ENCODE measurements at regions not wholly inside any gene's neighbourhood (a gene's known extent, or its start where the extent isn't known, plus 50 kb on each side); places are given as distances from the start of the nearest gene placed in this dataset.

DNA sequence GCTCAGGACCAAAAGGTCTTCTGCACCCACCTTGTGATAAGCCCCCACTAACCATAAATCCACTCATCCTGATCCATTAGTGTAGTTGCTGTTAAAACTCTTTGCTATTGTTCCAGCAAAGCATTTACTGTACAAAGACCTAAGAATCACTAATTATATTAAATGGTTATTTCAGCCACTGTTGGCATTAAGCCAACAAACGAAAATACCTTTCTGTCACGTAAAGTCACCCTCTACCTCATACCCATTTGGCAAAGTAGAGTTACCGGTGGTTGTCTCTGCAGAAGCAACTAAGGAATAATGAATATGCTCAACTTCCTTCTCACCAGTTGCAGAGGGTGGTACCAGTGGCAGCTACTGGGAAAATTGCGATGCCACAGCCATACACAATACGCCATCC lies 224.5 kb downstream of the SP3 start:
- DNase-seq = no peak

- no peak for DNase-seq
These were observed 223.4 kb downstream of the SP3 start for GRCh38 chr2:173741759-173742158.

- no peak for DNase-seq
These were observed 218.1 kb downstream of the SP3 start for GRCh38 chr2:173747035-173747434.

DNA sequence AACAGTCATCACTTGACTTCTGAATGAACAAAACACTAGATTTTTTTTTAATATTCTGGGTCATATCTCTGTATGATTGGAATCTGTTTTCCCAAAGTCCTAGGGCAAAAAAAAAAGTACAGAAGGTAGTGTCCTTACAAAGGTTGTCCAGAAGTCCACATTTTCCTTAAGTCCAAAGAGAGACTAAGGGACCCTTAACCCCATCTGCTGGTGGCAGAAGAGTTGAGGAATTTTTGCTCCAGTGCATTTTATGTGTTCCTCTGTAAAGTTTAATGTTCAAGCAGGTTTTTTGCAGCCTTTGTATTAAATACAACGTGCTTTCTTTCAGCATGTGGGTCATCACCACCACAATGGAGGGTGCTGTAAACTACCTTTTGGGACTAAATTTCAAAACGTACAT lies 215.9 kb downstream of the SP3 start:
- DNase-seq = no peak

- no peak for DNase-seq
These were observed 214.8 kb downstream of the SP3 start for GRCh38 chr2:173750353-173750801.

GRCh38 chr2:173750831-173751230 lies 214.3 kb downstream of the SP3 start:
- DNase-seq = no peak

- DNase-seq = no peak
These were observed 213.8 kb downstream of the SP3 start for GRCh38 chr2:173751245-173751975.

DNA sequence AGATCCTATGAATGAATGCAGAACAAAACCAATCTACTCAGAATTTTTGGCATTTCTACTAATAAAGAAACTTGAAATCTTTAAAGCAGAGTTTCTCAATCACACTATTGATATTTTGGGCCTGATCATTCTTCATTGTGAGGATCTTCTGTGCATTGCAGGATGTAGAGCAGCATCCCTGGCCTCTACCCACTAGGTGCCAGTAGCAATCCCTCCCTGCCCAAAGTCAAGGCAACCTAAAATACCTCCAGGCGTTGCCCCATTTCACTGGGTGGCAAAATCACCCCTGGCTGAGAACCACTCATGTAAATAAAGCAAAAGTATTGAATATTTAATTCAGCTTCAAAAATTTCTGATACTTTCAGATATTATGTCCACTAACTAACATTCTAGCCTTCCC lies 213.0 kb downstream of the SP3 start:
- no peak for DNase-seq

- no peak for DNase-seq
These were observed 211.7 kb downstream of the SP3 start for GRCh38 chr2:173753441-173753840.

- no peak for DNase-seq
These were observed 211.0 kb downstream of the SP3 start for GRCh38 chr2:173754165-173754564.

DNA sequence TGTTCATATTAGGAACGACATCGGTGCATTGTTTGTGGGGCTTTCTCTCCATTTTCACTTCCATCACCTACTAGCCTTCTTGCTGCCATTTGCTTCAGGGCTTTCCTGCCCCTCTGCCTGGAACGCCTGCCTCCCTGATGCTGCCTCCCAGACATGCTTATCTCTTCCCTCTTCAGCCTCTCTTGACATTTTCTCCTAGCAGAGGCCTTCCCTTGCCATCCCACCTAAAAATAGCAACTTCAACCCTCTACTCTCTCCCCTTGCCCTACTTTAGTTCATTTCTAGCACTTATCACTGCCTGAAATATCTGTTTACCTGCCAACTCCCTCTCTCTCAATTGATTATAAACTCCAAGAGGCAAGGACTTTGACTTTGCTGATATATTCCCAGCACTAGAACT lies 210.3 kb downstream of the SP3 start:
- DNase-seq = no peak

GRCh38 chr2:173755798-173756197 lies 209.4 kb downstream of the SP3 start:
- DNase-seq = no peak

- DNase-seq = no peak
These were observed 205.2 kb downstream of the SP3 start for GRCh38 chr2:173759959-173760358.

- no peak for DNase-seq
These were observed 204.6 kb downstream of the SP3 start for GRCh38 chr2:173760553-173760952.

GRCh38 chr2:173761603-173762119 lies 203.5 kb downstream of the SP3 start:
- no peak for DNase-seq

DNA sequence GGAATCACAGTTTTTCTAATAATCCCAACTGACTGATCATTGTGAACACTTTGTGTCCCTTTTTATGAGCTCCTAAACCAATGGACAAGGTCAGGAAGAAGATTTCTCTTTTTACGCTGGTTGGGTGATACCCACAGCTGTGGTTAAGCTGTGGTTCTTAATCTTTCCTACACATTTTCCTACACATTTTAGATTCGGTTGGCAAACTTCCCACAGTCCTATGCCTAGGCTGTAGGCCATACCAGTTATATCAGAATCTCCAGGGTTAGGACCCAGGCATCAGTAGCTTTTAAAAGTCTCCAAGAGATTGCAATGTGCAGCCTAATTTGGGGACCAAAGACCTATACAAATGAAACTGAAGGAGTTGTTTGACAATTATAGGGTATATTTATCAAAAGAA lies 203.0 kb downstream of the SP3 start:
- DNase-seq = no peak

DNA sequence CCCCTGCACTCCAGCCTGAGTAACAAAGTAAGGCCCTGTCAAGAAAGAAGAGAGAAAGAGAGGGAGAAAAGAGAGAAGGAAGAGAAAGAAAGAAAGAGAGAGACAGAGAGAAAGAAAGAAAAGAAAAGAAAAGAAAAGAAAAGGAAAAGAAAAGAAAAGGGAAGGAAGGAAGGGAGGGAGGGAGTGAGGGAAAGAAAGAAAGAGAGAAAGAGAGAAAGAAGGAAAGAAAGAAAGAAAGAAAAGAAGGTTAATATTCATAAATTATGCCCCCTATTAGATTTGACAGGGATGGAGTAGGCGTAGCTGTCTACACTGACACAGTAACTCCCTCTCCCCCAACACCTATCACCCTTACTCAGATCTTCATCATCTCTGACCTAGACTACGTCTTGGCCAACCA lies 202.3 kb downstream of the SP3 start:
- no peak for DNase-seq

DNA sequence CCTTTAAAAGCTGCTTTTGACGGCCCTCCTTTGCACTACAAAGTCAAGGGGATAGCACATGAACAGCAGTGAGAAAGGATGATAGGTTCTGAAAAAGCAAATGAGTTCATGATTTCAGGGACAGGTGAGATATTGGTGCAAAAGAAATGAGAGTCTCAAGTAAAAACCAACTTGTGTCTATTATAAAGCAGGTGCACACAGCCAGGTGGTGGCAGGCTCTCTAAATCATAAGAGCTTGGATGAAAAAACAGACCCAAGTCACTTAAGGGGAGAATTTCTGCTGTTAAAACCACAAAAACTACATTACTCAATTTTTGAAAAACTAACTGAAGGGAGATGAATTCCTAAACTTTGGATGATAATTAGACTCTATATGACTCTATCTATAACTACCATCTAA lies 201.5 kb downstream of the SP3 start:
- DNase-seq = no peak

DNA sequence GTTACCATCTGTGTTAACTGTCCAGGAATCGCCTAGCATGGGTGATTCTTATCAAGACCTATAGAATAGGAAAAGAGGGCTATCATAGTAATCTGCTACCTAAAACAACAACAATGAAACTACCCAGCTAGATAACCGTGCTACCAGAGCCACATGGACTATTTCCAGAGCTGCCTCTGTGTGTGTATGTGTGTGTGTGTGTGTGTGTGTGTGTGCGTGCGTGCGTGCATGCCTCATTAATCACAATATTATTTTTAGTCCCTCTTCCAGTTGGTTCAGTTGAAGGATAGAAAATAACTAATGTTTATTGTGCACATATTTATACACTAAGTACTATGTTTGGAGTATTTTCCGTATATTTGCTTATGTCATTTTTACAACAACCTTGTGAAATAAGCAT lies 201.1 kb downstream of the SP3 start:
- DNase-seq = no peak

GRCh38 chr2:173766537-173767289 lies 198.5 kb downstream of the SP3 start:
- no peak for DNase-seq

DNA sequence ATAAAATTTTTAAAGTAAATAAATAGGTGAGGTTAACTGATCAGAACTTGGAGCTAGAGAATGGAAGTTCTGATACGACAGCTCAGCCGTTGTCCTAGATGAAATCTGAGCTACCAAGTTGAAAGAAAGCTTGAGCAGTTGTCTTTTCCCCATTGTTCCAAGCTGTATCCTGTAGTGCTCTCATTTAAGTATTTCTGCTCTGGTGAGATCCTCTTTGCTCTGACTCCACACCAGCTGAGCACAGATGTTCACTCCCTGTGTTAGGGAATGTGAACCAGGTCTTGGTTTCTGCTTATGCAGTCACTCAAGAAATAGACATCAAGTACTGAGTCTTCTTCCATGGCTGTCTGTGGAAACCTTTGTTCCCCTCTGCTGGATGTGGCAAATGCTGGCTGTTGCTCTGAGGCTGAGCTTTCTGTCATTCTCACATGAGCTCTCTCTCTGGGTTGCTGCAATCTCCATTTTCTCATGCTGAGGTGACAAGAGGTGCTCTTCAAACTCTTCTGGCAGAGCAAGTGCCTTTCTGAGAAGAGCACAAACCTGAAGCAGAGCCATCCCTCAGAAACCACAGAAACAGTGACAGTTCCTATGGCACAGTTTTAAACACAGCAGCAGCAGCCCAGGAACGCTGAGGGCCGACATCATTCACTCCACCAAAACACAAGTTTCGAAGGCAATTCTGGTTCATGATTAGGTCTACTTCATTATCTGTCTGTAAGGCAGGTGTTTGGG lies 194.1 kb downstream of the SP3 start:
- no peak for DNase-seq

DNA sequence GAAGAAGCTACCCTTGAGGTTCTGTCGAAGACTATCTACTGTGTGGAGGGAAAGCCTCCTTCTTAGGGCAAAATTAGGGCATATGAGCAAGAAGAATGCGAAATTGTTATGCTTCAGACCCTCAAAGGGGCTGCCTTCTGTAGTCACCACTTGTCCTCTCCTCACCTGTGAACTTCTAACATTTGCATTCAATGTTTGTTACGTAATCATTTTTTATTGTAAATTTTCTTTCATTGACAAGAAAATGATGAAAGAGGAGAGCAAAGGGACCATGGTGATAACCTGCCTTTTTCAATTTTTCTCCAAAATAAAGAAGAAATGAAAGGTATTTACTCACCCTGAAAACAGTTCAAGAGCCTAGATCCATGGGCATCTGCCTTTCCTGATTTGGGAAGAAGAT lies 193.0 kb downstream of the SP3 start:
- no peak for DNase-seq

- DNase-seq = no peak
These were observed 192.1 kb downstream of the SP3 start for GRCh38 chr2:173773076-173773475.

- no peak for DNase-seq
These were observed 189.7 kb downstream of the SP3 start for GRCh38 chr2:173775440-173775839.
